HepG2 (cell line): ENCODE measurements at regions not wholly inside any gene's neighbourhood (a gene's known extent, or its start where the extent isn't known, plus 50 kb on each side); places are given as distances from the start of the nearest gene placed in this dataset.

Experiments used
- ASH2L ChIP-seq: fragments of 300-600, 200-600 bp; sonication (generic); IDR thresholded peaks from 2 replicates; pipeline ENCODE4 v1.7.0; 2017; ENCODE audit warnings: low read depth, mild to moderate bottlenecking, moderate library complexity, mixed read lengths, low read length; ENCODE audit not compliant: insufficient read length
- CTCF ChIP-seq: sonication (generic); formaldehyde crosslinking; IDR thresholded peaks from 2 replicates; pipeline ENCODE4 v1.5.0; 2020; ENCODE audit warnings: mild to moderate bottlenecking, missing genetic modification reagents, moderate library complexity
- FIP1L1 ChIP-seq: fragments of 200-400 bp; formaldehyde crosslinking; IDR thresholded peaks from 2 replicates; pipeline ENCODE4 v1.6.1; 2018; ENCODE audit warnings: low read depth, mild to moderate bottlenecking, low read length, moderate library complexity, borderline replicate concordance; ENCODE audit not compliant: insufficient read depth
- HDAC6 ChIP-seq: fragments of 200-600 bp; sonication (generic); IDR thresholded peaks from 2 replicates; pipeline ENCODE4 v1.7.0; 2017; ENCODE audit warnings: mild to moderate bottlenecking, antibody characterized with exemption, low read length, low read depth
- JUN ChIP-seq: sonication (generic); formaldehyde crosslinking; IDR thresholded peaks from 2 replicates; pipeline ENCODE4 v1.4.0; 2020; ENCODE audit warnings: mild to moderate bottlenecking, missing genetic modification reagents
- MTERF4 ChIP-seq: sonication (generic); formaldehyde crosslinking; IDR thresholded peaks from 2 replicates; pipeline ENCODE4 v1.8.0; 2023; ENCODE audit warnings: mild to moderate bottlenecking, missing genetic modification reagents
- NFE2L1 ChIP-seq: sonication (generic); formaldehyde crosslinking; IDR thresholded peaks from 2 replicates; pipeline ENCODE4 v1.4.0; 2020; ENCODE audit warnings: missing genetic modification reagents, mild to moderate bottlenecking, borderline replicate concordance
- POLR2AphosphoS5 ChIP-seq: IDR thresholded peaks from 2 replicates; pipeline ENCODE4 v1.6.1; 2012; ENCODE audit warnings: low read depth, low read length
- PPARG ChIP-seq: conservative IDR thresholded peaks from 2 replicates; pipeline ENCODE4 v1.6.1; 2016; ENCODE audit warnings: missing biosample characterization, missing genetic modification reagents
- TCF12 ChIP-seq, 2 experiments: fragments of 450-650 bp in 1 of 2; sonication (generic) in 1 of 2; formaldehyde crosslinking in 1 of 2; IDR thresholded peaks; 2 replicates each; pipeline versions ENCODE4 v1.6.1 to v1.8.0; 2017 to 2022; ENCODE audit warnings: antibody characterized with exemption in 1 of 2, mild to moderate bottlenecking in 1 of 2, missing genetic modification reagents in 1 of 2, moderate library complexity in 1 of 2
- ZBTB21 ChIP-seq: sonication (generic); formaldehyde crosslinking; IDR thresholded peaks from 2 replicates; pipeline ENCODE4 v1.4.0; 2020; ENCODE audit warnings: missing genetic modification reagents
- ZNF264 ChIP-seq: sonication (generic); formaldehyde crosslinking; IDR thresholded peaks from 2 replicates; pipeline ENCODE4 v1.4.0; 2020; ENCODE audit warnings: missing genetic modification reagents
- TF ChIP-seq, protein P1 (sequence below): sonication (generic); formaldehyde crosslinking; IDR thresholded peaks from 2 replicates; pipeline ENCODE4 v1.8.0; 2022; ENCODE audit warnings: mild to moderate bottlenecking, missing genetic modification reagents, moderate library complexity
- TF ChIP-seq, protein P2 (sequence below): sonication (generic); formaldehyde crosslinking; IDR thresholded peaks from 2 replicates; pipeline ENCODE4 v1.5.1; 2020; ENCODE audit warnings: missing genetic modification reagents, mild to moderate bottlenecking, borderline replicate concordance

DNA sequence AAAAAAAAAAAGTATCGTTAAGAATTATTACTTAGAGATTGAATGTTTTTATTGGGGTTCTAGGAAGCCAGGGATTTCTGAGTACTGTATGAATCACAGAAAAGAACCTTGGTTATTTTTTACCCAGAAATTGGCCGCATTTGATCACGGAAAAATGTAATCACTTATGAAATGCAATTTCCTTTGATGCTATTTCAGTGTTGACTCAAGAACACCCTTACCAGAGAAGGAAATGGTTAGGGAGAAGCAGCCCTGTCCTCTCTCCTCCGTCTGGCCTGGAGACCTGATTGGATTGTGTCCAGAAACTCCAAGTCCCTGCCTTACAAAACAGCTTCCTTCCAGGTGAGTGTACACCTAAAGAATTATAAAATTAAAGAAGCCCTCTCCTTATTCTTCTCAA, 116.7 kb downstream of the MED10 start:
- TF ChIP-seq PPARG: no peak
- no peak for TF ChIP-seq NFE2L1 (CRISPR knock-in tag)
- TF ChIP-seq, protein P1, sequence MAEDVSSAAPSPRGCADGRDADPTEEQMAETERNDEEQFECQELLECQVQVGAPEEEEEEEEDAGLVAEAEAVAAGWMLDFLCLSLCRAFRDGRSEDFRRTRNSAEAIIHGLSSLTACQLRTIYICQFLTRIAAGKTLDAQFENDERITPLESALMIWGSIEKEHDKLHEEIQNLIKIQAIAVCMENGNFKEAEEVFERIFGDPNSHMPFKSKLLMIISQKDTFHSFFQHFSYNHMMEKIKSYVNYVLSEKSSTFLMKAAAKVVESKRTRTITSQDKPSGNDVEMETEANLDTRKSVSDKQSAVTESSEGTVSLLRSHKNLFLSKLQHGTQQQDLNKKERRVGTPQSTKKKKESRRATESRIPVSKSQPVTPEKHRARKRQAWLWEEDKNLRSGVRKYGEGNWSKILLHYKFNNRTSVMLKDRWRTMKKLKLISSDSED: no peak
- TF ChIP-seq JUN (CRISPR knock-in tag): no peak
- no peak for TF ChIP-seq CTCF (CRISPR knock-in tag)
- TF ChIP-seq FIP1L1: no peak
- no peak for TF ChIP-seq ZNF264
- TF ChIP-seq MTERF4 (CRISPR knock-in tag): no peak
- TF ChIP-seq ASH2L: no peak
- no peak for TF ChIP-seq ZBTB21 (CRISPR knock-in tag)
- TF ChIP-seq POLR2AphosphoS5: no peak
- TF ChIP-seq HDAC6: no peak
- TF ChIP-seq, protein P2, sequence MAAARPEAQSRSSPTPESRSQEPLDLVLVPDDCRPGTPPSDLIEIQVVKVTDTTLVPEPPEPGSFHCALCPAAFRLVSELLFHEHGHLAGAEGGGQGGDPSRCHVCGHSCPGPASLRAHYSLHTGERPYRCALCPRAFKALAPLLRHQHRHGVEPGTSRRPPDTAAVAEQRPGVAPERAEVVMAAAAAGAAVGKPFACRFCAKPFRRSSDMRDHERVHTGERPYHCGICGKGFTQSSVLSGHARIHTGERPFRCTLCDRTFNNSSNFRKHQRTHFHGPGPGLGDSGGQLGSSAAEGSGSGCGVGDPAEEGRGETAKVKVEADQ: no peak
- TF ChIP-seq TCF12 (IDR thresholded peaks at IDR 0.05): no peak
- TF ChIP-seq TCF12 (CRISPR knock-in tag; IDR thresholded peaks at IDR 0.05): no peak
